ENCODE measurements at regions not wholly inside any gene's neighbourhood (a gene's known extent, or its start where the extent isn't known, plus 50 kb on each side); places are given as distances from the start of the nearest gene placed in this dataset.

- BruUV-seq (replicated peaks), result no TSS peak
- H3K27me3 Mint-ChIP-seq (ENCODE audit: insufficient read depth, unreplicated experiment), result peaks cover 6% of the 10 kb centered on the region
- no peaks in the 10 kb centered on the region for H3K9me3 Mint-ChIP-seq (ENCODE audit: unreplicated experiment)
These were observed 92.7 kb upstream of the TCF21 start for GRCh38 chr6:133796235-133796634.

GRCh38 chr6:133799043-133799442 lies 89.9 kb upstream of the TCF21 start:
- Mint-ChIP-seq H3K36me3 (ENCODE audit: insufficient read depth, unreplicated experiment) (no peaks in the 10 kb centered on the region), H3K4me1 (ENCODE audit: low read depth, unreplicated experiment) (no peaks in the 10 kb centered on the region), H3K27me3 (ENCODE audit: insufficient read depth, unreplicated experiment) (peaks cover 6% of the 10 kb centered on the region), H3K9me3 (ENCODE audit: unreplicated experiment) (peaks cover 11% of the 10 kb centered on the region), H3K4me3 (ENCODE audit: unreplicated experiment) (no peak overlapping the region), H3K27ac (ENCODE audit: unreplicated experiment) (no peak overlapping the region)
- no peak for DNase-seq
- ChIA-PET POLR2A (no interaction called here), CTCF (no interaction called here)
- H3K4me3 ChIP-seq (ENCODE audit: low read depth, low read length), result no peak overlapping the region
- H3K36me3 ChIP-seq (ENCODE audit: control insufficient read depth, insufficient read depth, low read length), result no peaks in the 10 kb centered on the region
- BruUV-seq (replicated peaks), result no TSS peak
- H3K27me3 ChIP-seq (replicated peaks; ENCODE audit: control insufficient read depth, insufficient read depth, low read length), result no peaks in the 10 kb centered on the region
- H3K4me1 ChIP-seq, result no peaks in the 10 kb centered on the region
- intact Hi-C loops (cut with micrococcal nuclease; ENCODE audit: unreplicated experiment), result no loop called here
- no peaks in the 10 kb centered on the region for H3K9me3 ChIP-seq
- no peak for TF ChIP-seq CTCF (IDR thresholded peaks at IDR 0.05; ENCODE audit: insufficient read depth in 1 of 2, low read depth in 1 of 2, low read length in 1 of 2, severe bottlenecking in 1 of 2, unreplicated experiment in 1 of 2)

More at GRCh38 chr6:133796235-133796634, 92.7 kb upstream of the TCF21 start:
- Histone ChIP-seq H3K4me1 (no peaks in the 10 kb centered on the region), H3K36me3 (ENCODE audit: control insufficient read depth, insufficient read depth, low read length) (no peaks in the 10 kb centered on the region), H3K9me3 (no peaks in the 10 kb centered on the region), H3K4me3 (ENCODE audit: low read depth, low read length) (no peak overlapping the region), H3K27me3 (replicated peaks; ENCODE audit: control insufficient read depth, insufficient read depth, low read length) (no peaks in the 10 kb centered on the region)
- ChIA-PET POLR2A (no interaction called here), CTCF (no interaction called here)
- DNase-seq, result no peak
- no peak overlapping the region for H3K4me3 Mint-ChIP-seq (ENCODE audit: unreplicated experiment)
- TF ChIP-seq CTCF (IDR thresholded peaks at IDR 0.05; ENCODE audit: insufficient read depth in 1 of 2, low read depth in 1 of 2, low read length in 1 of 2, severe bottlenecking in 1 of 2, unreplicated experiment in 1 of 2), result no peak
- intact Hi-C loops (cut with micrococcal nuclease; ENCODE audit: unreplicated experiment), result no loop called here
- no peak overlapping the region for H3K27ac Mint-ChIP-seq (ENCODE audit: unreplicated experiment)
- H3K4me1 Mint-ChIP-seq (ENCODE audit: low read depth, unreplicated experiment), result no peaks in the 10 kb centered on the region
- no peaks in the 10 kb centered on the region for H3K36me3 Mint-ChIP-seq (ENCODE audit: insufficient read depth, unreplicated experiment)

GRCh38 chr6:133802861-133803260 lies 86.1 kb upstream of the TCF21 start:
- H3K9me3 ChIP-seq, result no peaks in the 10 kb centered on the region
- Mint-ChIP-seq H3K4me3 (ENCODE audit: unreplicated experiment) (no peak overlapping the region), H3K4me1 (ENCODE audit: low read depth, unreplicated experiment) (no peaks in the 10 kb centered on the region), H3K27ac (ENCODE audit: unreplicated experiment) (no peak overlapping the region), H3K36me3 (ENCODE audit: insufficient read depth, unreplicated experiment) (no peaks in the 10 kb centered on the region), H3K9me3 (ENCODE audit: unreplicated experiment) (peaks cover 11% of the 10 kb centered on the region), H3K27me3 (ENCODE audit: insufficient read depth, unreplicated experiment) (peaks cover 4% of the 10 kb centered on the region)
- DNase-seq, result no peak
- POLR2A ChIA-PET, result no interaction called here
- no peaks in the 10 kb centered on the region; the same call in 1 of the 2 replicates for H3K27me3 ChIP-seq (replicated peaks; ENCODE audit: control insufficient read depth, insufficient read depth, low read length)
- H3K36me3 ChIP-seq (ENCODE audit: control insufficient read depth, insufficient read depth, low read length), result no peaks in the 10 kb centered on the region
- no peaks in the 10 kb centered on the region for H3K4me1 ChIP-seq
- CTCF ChIA-PET, result no interaction called here
- no peak for TF ChIP-seq CTCF (IDR thresholded peaks at IDR 0.05; ENCODE audit: insufficient read depth in 1 of 2, low read depth in 1 of 2, low read length in 1 of 2, severe bottlenecking in 1 of 2, unreplicated experiment in 1 of 2)
- no peak overlapping the region for H3K4me3 ChIP-seq (ENCODE audit: low read depth, low read length)
- no TSS peak for BruUV-seq (replicated peaks)
- intact Hi-C loops (cut with micrococcal nuclease; ENCODE audit: unreplicated experiment), result no loop called here

Measured in Caco-2 (cell line).